ENCODE measurements at regions not wholly inside any gene's neighbourhood (a gene's known extent, or its start where the extent isn't known, plus 50 kb on each side); places are given as distances from the start of the nearest gene placed in this dataset.
"Not testable (repeated sequence)": the region's sequence is repeated elsewhere in the genome, so short reads cannot be mapped to it uniquely, and the experiment has no call there.

DNA sequence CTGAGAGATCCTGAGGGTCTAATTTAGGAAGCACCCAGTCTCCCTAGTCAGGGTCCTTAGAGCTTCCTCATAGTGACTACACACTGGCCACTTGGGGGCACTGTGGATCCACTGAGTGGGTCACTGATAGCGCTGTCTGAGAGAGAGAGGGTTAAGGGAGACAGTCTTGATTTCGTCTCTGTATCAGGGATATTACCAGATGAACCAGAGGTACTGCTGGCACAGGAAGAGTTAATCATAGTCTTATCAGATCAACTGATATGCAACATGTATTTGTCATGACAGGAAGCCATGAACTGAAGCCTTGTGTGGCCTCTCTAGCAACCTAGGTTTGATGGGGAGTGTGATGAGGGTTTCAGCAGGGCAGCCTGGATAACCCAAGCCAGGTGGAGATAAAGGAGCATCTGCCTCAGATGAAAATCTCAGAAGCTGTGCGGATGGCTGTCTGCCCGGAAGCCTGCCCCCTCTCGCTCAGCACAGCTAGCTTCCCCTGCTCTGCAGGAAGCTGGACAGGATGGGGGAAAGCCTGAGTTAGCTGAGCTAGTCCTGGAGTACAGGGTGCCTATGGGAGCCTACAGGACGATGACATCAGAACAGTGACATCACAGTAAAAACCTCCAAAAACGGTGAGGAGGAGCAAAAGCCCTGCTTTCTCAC lies 214.0 kb upstream of the PRSS1 start:
- peak; percentile 90 for DNase-seq (ENCODE audit: low read depth)

DNA sequence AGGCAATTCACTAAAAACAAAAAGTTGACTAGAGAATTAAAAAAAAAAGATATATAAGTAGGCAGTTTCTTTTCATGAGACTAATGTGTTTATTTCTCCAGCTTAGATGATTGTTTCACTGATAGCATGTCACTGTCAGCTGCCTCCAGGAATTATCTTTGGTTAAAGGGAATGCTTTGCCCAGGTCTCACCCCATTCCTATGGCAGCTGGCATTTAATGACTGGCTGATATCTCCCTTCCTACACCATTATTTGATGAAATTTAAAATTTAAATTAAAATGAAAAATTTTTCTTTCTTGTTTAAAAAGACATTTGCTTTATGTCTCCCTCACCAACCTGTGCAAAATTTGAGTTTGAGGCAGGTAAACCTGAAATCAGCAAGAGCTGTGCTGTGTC lies 214.5 kb upstream of the PRSS1 start:
- DNase-seq (ENCODE audit: low read depth), result no peak

GRCh38 chr7:142533920-142534319 lies 215.4 kb upstream of the PRSS1 start:
- DNase-seq (ENCODE audit: low read depth), result no peak

DNA sequence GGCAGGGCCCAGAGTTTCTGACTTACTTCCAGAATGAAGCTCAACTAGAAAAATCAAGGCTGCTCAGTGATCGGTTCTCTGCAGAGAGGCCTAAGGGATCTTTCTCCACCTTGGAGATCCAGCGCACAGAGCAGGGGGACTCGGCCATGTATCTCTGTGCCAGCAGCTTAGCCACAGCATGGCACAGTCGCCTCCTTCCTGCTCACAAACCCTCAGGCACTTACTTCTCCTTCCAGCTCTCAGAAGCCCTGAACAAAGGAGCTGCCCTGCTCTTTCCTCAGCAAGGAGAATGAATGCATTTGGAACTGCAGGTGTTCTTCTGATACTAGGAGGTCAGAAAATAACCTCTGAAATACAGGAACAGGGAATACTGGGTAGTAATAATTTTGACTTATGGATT lies 219.7 kb upstream of the PRSS1 start:
- DNase-seq (ENCODE audit: low read depth), result no peak

DNA sequence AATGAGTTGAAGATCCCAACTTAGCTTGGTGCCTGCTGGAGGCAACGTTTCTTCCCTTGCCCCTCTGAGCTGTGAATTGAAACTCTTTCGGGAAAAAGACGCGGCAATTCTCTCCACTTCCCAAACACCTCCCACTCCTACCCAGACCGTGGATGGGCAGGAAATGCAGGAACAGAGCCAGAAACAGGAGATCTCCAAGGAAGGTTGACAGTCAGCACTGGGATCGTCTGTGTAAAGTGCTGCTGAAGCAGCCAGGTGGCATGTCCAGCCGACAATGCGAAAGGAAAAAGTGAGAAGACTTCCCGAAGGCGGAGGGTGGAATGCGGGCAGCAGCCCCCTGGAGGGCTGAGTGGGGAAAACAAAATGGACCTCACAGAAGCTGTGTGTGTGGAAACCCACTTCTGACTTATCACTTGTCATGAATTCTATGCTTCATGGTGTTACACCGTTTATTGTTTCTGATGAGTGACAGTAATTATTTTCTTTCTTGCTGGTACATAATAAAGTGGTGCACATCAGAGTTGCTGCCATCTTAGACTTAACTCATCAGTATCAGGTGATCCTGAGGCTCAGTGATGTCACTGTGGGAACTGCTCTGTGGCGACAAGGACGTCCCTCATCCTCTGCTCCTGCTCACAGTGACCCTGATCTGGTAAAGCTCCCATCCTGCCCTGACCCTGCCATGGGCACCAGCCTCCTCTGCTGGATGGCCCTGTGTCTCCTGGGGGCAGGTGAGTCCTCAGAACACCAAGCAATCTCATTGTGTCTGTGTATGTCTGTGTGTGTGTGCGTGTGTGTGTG lies 220.5 kb upstream of the PRSS1 start:
- no peak for DNase-seq (ENCODE audit: low read depth)

- DNase-seq (ENCODE audit: low read depth), result no peak
Measured at GRCh38 chr7:142523821-142524460, 225.3 kb upstream of the PRSS1 start.

GRCh38 chr7:142522735-142523134 lies 226.5 kb upstream of the PRSS1 start:
- no peak for DNase-seq (ENCODE audit: low read depth)

DNA sequence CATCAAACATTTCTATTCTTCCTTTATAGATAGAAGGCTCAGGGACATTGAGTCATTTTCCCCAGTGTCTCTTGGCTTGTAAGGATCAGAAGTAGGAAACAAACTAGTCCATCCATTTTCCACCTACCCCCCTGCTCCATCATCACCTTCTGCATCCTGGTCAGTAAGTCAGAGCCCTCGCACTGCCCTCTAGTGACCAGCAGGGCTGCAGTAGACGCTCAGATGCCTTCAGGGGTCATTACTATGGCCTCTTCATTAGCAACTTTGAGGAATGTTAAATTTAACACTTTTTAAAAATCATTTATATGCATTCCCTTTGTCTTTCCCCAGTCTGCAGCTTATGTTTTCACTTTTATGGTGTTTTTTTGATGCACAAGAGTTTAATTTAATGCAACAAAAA lies 228.4 kb upstream of the PRSS1 start:
- not testable (repeated sequence) for DNase-seq (ENCODE audit: low read depth)

- not testable (repeated sequence) for DNase-seq (ENCODE audit: low read depth)
Measured at GRCh38 chr7:142520455-142520854, 228.8 kb upstream of the PRSS1 start.

DNA sequence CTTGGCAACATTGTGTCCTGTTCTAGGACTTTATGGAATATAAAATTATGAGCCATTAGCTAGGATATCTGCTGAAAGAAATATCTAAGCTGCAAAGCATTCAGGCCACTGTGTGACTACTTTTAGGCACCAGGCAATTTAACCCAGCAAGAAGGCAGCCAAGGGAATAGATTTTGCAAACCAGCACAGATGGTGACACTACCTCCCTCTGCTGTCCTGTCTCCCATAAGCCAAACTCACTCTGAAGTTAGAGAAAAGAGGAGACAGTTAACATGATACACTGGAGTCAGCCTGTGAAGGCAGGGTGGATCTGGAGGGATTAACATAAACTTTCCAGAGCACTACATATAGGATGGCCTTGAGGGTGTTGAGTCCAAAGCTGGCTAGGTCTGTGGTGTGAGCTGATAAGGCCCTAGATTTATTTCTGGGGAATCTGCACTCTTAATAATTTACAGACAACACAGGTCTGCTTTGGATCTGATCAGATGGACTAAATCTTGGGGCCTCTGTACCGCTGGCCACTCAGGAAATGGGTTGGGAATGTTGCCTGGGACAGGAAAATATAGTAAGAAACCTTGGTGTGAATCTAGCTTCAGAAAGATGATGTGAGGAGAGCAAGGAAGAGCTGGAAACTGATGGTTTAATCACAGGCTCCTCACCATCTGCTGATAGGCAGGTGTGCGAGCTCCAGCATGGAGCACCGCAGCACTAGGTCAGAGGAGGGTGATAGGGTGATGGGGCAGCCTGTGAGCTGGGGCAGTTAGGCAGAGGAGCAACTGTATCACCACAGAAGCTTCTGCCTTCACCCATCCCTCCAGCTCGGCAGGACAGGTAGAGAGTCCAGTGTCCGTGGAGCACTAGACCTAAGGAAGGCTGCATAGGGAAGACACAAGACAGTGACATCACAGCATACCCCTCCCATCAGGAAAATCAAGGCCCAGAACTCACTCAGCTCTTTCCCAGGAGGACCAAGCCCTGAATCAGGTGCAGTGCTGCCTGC lies 229.9 kb upstream of the PRSS1 start:
- DNase-seq (ENCODE audit: low read depth), result no peak

DNA sequence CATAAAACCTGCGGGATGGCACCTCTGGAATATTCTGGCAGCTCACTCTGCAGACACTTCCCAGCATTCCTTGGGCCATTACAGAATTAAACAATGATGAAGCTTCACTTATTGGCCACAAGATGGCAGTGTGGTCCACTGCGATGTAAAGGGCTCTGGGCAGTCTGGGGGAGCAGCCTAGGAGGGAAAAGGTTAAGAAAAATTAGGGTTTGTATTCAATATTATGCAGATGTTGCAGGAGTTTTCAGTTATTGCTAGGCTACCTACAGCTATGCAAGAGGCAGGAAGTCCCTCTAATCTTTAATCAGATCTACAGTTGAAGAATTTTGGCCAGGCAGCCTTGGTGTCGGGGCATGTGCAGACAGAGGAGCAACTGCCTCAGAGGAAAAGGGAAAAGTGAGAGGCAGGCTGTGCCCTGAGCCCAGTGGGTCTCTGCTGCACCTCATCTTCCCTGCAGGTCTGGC lies 233.2 kb upstream of the PRSS1 start:
- DNase-seq (ENCODE audit: low read depth), result peak; percentile 56

DNA sequence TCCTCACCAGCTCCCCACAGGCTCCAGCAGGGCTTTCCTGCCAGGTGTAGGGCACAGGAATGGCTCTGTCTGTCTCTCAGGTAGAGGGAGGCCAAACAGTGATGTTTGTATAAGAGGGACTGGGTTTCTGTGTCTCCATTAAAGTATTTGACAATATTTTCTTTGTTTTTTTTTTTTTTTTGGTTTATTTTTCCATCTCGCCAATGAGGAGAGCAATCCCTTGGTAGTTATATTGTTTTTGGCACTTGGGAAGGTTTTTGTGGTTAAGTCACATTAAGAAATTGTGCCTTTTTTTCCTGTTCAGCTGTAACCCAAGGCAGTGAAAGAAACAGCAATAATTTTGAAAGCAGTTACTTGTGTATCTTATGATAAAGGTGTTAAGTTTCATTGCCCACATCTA lies 234.6 kb upstream of the PRSS1 start:
- DNase-seq (ENCODE audit: low read depth), result not testable (repeated sequence)

DNA sequence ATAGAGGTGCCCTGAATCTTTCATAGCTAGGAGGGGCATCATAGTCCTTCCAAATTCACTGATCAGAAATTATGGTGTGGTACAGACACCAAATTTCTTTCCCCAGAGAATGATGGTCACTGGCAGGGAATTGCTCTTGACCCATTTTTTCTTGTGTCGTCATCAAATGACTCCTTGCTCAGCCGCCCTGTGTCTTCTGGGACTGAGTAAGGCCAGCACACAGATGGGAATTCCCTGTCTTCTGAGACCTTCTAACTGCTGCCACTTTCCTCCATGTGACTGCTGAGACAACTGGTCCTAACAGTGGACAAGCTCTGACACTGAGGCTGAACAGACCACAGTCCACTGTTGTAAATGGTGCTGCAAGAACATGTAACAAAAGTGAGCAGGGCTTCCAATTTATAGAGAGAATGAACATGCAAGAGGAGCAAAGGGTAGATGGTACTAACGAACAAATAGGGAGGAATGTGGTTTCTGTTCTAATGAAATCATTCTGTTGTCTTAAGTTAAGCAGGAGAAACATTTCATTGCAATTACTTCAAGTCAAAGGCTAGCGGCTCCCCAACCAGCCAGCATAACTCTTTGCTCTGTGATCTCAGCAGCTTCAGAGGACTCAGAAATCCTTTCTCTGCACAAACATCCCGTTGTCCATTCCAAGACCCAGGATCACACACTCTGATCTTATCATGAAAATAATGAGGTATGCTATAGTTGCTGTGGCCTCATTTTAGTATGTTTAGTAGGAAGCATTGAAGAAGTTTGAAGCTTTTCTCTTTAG lies 235.9 kb upstream of the PRSS1 start:
- no peak for DNase-seq (ENCODE audit: low read depth)

DNA sequence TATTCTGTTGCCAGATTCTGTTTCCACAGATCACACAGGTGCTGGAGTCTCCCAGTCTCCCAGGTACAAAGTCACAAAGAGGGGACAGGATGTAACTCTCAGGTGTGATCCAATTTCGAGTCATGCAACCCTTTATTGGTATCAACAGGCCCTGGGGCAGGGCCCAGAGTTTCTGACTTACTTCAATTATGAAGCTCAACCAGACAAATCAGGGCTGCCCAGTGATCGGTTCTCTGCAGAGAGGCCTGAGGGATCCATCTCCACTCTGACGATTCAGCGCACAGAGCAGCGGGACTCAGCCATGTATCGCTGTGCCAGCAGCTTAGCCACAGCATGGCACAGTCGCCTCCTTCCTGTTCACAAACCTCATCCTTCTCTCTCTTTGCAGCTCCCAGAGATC lies 237.5 kb upstream of the PRSS1 start:
- DNase-seq (ENCODE audit: low read depth), result no peak

DNA sequence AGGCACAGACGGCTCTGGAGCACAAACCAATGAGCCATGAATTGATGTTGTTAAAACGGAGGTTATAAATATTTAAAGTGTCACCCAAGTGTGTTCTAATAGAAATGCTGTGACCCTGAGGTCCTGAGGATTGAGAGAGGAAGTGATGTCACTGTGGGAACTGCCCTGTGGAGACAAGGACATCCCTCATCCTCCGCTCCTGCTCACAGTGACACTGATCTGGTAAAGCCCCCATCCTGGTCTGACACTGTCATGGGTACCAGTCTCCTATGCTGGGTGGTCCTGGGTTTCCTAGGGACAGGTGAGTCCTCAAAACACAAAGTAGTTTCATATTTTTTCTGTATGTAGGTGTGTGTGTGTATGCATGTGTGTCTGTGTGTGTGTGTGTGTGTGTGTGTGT lies 237.9 kb upstream of the PRSS1 start:
- no peak for DNase-seq (ENCODE audit: low read depth)

DNA sequence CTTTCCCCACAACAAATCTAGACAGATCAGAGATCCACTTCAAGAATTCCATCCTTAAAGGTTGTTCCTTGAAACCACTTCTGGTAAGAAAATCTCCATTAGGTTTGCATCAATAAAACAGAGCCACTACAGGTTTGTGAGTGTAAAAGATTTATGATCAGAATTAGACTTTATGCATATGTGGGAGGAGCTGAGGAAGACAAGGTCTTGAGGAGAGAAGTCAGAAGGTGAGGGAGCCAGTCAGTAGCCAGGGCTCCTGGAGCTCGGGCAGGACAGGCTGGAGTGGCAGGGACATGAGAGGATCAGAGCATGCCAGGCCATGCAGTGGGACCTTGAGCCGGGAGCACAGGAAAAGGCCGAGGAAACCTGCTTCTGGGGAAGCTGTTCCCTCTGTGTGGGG lies 240.0 kb upstream of the PRSS1 start:
- not testable (repeated sequence) for DNase-seq (ENCODE audit: low read depth)

- DNase-seq (ENCODE audit: low read depth), result peak; percentile 33
Measured at GRCh38 chr7:142508251-142508650, 241.0 kb upstream of the PRSS1 start.

- no peak for DNase-seq (ENCODE audit: low read depth)
Measured at GRCh38 chr7:142507799-142508198, 241.5 kb upstream of the PRSS1 start.

DNA sequence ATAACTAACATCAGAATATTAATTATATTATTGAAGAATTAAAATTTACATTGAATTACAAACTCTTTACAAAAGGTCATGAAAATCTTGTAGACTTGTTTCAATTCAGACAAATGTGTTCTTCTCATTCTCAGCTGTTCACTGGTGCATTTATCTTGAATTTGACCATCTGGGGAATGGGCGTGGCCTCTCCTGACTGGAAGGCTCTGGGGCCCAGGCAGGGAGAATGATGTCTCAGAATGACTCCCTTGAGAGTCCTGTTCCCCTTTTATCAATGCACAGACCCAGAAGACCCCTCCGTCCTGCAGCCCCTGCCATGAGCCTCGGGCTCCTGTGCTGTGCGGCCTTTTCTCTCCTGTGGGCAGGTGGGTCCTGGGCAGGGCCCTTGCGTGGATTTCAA lies 242.2 kb upstream of the PRSS1 start:
- DNase-seq (ENCODE audit: low read depth), result not testable (repeated sequence)

GRCh38 chr7:142506601-142507000 lies 242.7 kb upstream of the PRSS1 start:
- no peak for DNase-seq (ENCODE audit: low read depth)

Measured in HT1080 (cell line).